ENCODE measurements at regions not wholly inside any gene's neighbourhood (a gene's known extent, or its start where the extent isn't known, plus 50 kb on each side); places are given as distances from the start of the nearest gene placed in this dataset.

DNA sequence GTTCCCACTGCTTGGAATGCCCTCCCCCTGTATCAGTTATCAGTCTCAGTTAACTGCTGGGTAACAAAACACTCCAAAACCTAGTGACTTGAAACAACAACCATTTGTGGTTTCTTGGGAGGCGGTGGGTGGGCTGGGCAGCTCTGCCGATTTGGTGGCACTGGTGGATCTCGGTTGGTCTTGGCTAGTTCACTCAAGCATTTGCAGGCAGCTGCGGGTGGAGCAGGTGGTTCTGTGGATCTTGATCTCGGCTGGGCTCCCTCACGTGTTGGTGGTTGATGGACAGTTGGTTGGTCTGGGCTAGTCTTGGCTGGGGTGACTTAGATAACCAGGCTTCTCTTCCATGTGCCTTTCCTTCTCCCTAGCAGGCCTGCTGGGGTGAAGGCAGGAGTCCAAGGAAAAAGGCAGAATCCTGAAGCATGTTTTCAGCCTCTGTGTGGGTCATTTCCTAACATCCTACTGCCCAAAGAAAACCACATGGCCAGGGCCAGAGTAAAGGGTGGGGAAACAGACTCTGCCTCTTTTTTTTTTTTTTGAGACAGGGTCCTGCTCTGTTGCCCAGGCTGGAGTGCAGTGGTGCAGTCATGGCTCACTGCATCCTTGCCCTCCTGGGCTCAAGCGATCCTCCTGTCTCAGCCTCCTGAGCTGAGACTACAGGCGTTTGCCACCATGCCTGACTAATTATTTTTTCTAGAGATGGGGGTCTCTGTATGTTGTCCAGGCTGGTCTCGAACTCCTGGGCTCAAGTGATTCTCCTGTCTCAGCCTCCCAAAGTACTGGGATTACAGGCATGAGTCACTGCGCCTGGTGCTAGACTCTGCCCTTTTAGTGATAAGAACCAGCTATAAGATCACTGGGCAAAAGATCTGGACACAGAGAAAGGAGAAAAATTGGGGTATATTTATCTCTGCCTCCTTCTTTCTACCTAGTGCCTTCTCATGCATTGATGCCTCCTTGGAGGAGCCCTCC, 183.7 kb downstream of the RGS3 start:
- Mint-ChIP-seq H3K27me3 (peaks cover 18% of the 10 kb centered on the region), H3K27ac (ENCODE audit: low read depth) (no peak overlapping the region), H3K4me3 (no peak overlapping the region), H3K36me3 (ENCODE audit: insufficient read depth) (peaks cover 1% of the 10 kb centered on the region), H3K4me1 (no peaks in the 10 kb centered on the region), H3K9me3 (no peaks in the 10 kb centered on the region)
- DNase-seq (ENCODE audit: low spot score in 2 of 2) = no peak
- ATAC-seq (replicated peaks; ENCODE audit: extremely low read depth, poor library complexity, severe bottlenecking) = no peak

DNA sequence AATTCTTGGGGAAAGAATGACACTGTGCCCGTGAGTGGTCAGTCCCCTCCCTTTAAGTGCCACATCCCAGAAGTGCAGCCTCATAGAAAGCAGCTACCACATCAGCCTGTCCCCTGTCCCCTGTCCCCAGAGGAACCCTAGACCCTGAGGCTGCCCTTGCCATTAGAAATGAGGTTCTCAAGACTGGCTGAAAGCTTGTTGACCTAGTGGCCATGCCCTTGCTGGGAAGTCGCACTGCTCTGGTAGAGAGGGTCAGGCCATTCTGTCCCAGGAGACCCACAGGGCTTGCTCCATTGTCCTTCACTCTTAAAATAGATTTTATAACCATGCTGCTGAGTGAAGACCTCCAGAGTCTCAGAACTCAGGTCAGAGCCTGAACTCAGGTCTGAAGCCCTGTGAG, 184.5 kb downstream of the RGS3 start:
- Mint-ChIP-seq H3K4me1 (no peaks in the 10 kb centered on the region), H3K36me3 (ENCODE audit: insufficient read depth) (peaks cover 1% of the 10 kb centered on the region), H3K27ac (ENCODE audit: low read depth) (no peak overlapping the region), H3K4me3 (no peak overlapping the region), H3K9me3 (no peaks in the 10 kb centered on the region), H3K27me3 (peaks cover 18% of the 10 kb centered on the region)
- ATAC-seq (replicated peaks; ENCODE audit: extremely low read depth, poor library complexity, severe bottlenecking) (no peak), DNase-seq (ENCODE audit: low spot score in 2 of 2) (no peak)

DNA sequence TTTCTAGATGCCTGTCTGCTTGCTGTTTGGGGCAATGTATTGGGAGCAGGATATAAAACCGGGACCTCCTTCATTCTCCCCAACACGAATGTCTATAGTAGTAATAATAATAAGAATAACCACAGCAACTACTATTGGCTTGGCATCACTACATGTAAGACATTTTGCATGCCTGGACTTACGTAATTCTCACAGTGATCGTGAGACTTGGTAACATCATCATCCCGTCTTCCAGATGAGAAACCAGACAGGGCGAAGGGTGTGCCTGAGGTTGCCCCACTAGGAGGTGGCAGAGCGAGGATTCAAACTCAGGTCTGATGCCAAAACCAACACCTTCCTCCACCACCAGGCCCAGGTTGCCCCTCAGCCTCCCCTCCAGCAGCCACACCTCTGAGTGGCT, 185.1 kb downstream of the RGS3 start:
- Mint-ChIP-seq H3K27me3 (peaks cover 16% of the 10 kb centered on the region), H3K4me1 (no peaks in the 10 kb centered on the region), H3K27ac (ENCODE audit: low read depth) (no peak overlapping the region), H3K9me3 (no peaks in the 10 kb centered on the region), H3K4me3 (no peak overlapping the region), H3K36me3 (ENCODE audit: insufficient read depth) (peaks cover 1% of the 10 kb centered on the region)
- ATAC-seq (replicated peaks; ENCODE audit: extremely low read depth, poor library complexity, severe bottlenecking) (no peak), DNase-seq (ENCODE audit: low spot score in 2 of 2) (no peak)

DNA sequence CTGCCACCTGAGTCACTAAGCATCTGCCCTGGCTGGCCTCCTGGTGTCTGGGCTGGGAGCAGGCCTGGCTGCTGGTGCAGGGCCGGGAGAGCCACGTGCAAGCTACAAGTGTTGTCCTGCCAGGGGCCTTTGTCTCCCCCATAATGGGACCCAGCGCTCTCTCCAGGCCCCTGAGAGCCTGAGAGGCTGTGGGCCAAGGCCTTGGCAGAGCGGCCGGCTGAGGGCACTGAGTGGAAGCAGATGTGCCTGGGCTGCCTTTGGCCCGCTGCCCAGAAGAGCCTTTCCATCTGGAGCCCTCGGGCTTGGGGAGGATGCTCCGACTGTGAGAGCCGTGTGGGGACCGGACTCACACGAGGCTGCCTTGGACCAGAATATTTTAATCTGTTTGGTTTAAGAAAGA, 185.5 kb downstream of the RGS3 start:
- ATAC-seq (replicated peaks; ENCODE audit: extremely low read depth, poor library complexity, severe bottlenecking) (no peak), DNase-seq (ENCODE audit: low spot score in 2 of 2) (no peak)
- H3K9me3 Mint-ChIP-seq = no peaks in the 10 kb centered on the region
- H3K27me3 Mint-ChIP-seq = peaks cover 11% of the 10 kb centered on the region
- H3K36me3 Mint-ChIP-seq (ENCODE audit: insufficient read depth) = peaks cover 1% of the 10 kb centered on the region
- no peaks in the 10 kb centered on the region for H3K4me1 Mint-ChIP-seq
- no peak overlapping the region for H3K27ac Mint-ChIP-seq (ENCODE audit: low read depth)
- no peak overlapping the region for H3K4me3 Mint-ChIP-seq

DNA sequence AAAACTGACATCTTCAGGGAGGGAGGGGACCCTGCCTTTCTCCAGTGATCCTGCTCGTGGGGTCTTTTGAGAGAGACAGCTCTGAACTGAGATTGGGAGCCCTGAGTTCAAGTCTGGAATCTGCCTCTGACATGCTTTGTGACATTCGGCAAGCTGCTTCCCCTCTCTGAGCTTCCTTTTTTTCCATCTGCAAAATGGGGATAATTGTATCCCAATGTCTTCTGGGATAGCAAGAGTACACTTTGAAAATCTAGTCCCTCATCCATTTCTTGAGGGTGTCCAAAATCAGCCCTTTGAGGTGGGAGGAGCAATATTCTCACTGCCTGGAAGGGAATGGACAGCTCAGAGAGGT, 186.3 kb downstream of the RGS3 start:
- no peak for ATAC-seq (replicated peaks; ENCODE audit: extremely low read depth, poor library complexity, severe bottlenecking)
- Mint-ChIP-seq H3K9me3 (no peaks in the 10 kb centered on the region), H3K4me3 (no peak overlapping the region), H3K27me3 (peaks cover 4% of the 10 kb centered on the region), H3K27ac (ENCODE audit: low read depth) (no peak overlapping the region), H3K36me3 (ENCODE audit: insufficient read depth) (peaks cover 1% of the 10 kb centered on the region), H3K4me1 (no peaks in the 10 kb centered on the region)
- DNase-seq (ENCODE audit: low spot score in 2 of 2) = no peak

DNA sequence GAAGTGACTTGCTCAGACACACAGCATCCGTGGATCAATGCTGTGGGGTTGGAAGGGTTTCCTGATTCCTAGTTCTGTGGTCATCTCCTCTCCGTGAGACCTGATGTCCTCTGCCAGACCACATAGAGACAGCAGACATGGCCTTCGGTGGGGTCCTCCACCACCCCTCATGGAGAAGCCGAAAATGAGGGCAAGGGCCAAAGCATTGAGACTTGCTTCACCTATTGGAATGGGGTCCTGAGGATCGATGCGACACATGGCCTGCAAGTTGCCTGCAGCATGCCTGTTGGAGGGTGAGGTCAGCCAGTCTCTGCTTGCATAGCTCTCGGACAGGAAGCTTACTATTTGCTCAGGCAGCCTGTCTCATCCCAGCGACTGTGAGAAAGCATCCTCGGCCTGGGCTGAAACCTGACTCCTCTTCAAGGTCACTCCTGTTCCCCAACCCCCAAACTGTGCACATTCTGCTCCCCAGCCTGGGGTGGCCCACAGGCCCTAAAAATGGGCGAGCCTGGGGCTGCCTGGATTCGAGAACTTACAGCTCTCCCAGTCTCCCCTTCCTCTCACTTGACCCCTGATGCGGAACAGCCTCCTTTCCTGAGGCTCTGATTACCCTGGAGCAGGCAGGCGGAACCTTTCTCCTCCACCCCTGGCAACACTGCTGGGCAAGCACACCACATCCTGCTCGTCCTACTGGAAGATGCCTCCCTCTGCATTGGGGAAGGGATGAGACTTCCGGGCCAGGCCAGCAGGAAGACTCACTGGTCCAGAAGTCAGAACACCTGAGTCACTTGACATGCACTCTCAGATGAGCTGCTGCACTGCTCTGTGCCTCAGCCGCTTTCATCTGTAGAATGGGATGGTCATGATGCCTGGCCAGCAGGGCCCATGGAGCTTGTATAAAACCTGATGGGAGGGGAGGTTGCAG, 186.9 kb downstream of the RGS3 start:
- no peaks in the 10 kb centered on the region for H3K9me3 Mint-ChIP-seq
- H3K4me3 Mint-ChIP-seq = no peak overlapping the region
- no peaks in the 10 kb centered on the region for H3K27me3 Mint-ChIP-seq
- no peaks in the 10 kb centered on the region for H3K36me3 Mint-ChIP-seq (ENCODE audit: insufficient read depth)
- peaks cover 5% of the 10 kb centered on the region for H3K4me1 Mint-ChIP-seq
- ATAC-seq (replicated peaks; ENCODE audit: extremely low read depth, poor library complexity, severe bottlenecking) = no peak
- no peak overlapping the region for H3K27ac Mint-ChIP-seq (ENCODE audit: low read depth)
- no peak for DNase-seq (ENCODE audit: low spot score in 2 of 2)

DNA sequence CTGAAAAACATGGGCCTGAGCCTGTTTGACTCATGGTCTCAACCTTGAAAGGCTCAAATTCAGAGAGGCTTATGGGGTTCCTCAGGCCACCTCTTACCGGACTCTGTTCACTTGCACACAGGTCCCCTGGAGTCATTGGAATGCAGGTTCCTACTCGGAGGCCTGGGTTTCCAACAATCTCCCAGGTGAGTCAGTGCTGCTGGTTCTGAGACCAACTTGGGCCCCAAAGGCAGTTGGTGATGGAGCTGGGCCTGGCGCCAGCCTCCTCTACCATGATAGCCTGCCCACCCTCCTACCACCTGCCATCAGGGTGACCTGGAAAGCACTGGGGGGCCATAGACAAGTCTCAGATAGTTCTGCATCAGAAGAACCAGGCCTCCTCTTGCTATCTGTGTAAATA, 188.4 kb downstream of the RGS3 start:
- Mint-ChIP-seq H3K9me3 (no peaks in the 10 kb centered on the region), H3K27ac (ENCODE audit: low read depth) (no peak overlapping the region), H3K36me3 (ENCODE audit: insufficient read depth) (no peaks in the 10 kb centered on the region), H3K4me1 (peaks cover 6% of the 10 kb centered on the region), H3K4me3 (no peak overlapping the region), H3K27me3 (no peaks in the 10 kb centered on the region)
- DNase-seq (ENCODE audit: low spot score in 2 of 2) = no peak
- no peak for ATAC-seq (replicated peaks; ENCODE audit: extremely low read depth, poor library complexity, severe bottlenecking)

DNA sequence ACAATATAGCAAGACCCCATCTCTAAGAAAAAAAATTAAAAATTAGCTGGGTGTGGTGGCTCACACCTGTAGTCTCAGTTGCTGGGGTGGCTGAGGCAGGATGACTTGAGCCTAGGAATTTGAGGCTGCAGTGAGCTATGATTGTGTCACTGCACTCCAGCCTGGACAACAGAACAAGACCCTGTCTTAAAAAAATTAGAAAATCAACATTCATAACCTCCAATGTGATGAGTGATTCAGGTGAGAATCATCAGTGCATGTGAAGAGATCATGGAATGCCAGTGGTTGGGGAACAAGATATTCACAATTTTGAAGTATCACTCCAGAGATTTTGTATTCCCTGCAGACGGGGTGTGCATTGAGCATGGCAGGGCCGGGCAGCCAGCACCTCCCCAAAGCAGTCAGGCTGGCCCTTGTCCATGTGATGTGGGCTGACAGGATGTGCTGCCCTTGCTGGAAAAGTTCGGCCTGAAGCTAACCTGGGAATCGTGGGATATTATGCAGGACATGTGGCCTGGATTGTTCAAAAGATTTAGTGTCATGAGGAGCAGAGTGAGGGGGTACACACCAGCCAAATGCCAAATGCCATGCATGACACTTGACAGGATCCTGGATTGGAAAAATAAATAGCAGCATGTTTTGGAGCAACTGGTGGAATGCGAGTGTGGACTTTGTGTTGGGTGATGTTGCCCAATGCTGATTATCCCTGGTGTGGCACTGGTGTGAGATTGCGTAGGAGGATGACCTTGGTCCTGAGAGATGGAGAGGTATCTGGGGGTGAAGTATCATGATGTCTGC, 189.0 kb downstream of the RGS3 start:
- Mint-ChIP-seq H3K36me3 (ENCODE audit: insufficient read depth) (no peaks in the 10 kb centered on the region), H3K9me3 (no peaks in the 10 kb centered on the region), H3K27me3 (no peaks in the 10 kb centered on the region), H3K4me3 (no peak overlapping the region), H3K27ac (ENCODE audit: low read depth) (no peak overlapping the region), H3K4me1 (peaks cover 6% of the 10 kb centered on the region)
- DNase-seq (ENCODE audit: low spot score in 2 of 2) (no peak), ATAC-seq (replicated peaks; ENCODE audit: extremely low read depth, poor library complexity, severe bottlenecking) (no peak)

DNA sequence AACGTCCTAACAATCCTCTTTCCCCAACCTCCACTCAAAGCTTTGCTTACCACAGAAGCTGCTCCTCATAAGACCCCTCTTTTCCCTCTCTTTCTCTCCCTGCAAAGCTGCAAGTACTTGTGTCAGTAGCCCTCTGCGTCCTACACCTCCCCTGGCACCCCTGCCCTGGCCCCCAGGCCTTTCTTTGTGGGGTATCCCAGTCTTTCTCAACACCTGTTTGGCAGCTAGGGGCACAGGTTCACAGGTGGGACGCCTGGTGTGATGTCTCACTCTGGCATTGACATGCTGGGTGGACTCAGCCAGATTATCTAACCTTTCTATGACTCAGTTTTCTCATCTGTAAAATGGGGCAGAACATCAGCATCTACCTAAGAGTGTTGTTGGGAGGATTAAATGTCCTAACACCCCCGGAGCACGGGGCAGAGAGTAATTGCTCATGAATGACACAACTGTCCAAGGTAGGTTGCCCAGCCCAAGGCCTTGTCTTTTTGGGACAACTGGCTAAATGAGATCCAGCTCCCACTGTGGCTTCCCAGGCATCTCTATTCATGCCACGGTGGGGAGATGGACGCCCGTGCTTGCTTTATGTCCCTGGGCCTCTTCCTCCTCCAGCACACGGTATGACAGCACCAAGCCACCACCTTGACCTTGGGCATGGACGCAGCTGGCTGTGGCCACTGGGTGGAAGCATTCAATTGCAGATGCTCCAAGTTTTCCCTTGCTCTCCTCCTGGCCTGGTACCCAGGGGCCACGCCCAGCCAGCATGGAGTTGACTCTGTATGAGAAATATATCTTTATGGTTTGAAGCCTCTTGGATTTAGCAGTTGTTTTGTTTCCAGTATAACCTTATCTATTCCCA, 190.4 kb downstream of the RGS3 start:
- ATAC-seq (replicated peaks; ENCODE audit: extremely low read depth, poor library complexity, severe bottlenecking) (no peak), DNase-seq (ENCODE audit: low spot score in 2 of 2) (no peak)
- Mint-ChIP-seq H3K36me3 (ENCODE audit: insufficient read depth) (no peaks in the 10 kb centered on the region), H3K27ac (ENCODE audit: low read depth) (no peak overlapping the region), H3K4me1 (peaks cover 10% of the 10 kb centered on the region), H3K4me3 (no peak overlapping the region), H3K9me3 (no peaks in the 10 kb centered on the region), H3K27me3 (peaks cover 3% of the 10 kb centered on the region)

DNA sequence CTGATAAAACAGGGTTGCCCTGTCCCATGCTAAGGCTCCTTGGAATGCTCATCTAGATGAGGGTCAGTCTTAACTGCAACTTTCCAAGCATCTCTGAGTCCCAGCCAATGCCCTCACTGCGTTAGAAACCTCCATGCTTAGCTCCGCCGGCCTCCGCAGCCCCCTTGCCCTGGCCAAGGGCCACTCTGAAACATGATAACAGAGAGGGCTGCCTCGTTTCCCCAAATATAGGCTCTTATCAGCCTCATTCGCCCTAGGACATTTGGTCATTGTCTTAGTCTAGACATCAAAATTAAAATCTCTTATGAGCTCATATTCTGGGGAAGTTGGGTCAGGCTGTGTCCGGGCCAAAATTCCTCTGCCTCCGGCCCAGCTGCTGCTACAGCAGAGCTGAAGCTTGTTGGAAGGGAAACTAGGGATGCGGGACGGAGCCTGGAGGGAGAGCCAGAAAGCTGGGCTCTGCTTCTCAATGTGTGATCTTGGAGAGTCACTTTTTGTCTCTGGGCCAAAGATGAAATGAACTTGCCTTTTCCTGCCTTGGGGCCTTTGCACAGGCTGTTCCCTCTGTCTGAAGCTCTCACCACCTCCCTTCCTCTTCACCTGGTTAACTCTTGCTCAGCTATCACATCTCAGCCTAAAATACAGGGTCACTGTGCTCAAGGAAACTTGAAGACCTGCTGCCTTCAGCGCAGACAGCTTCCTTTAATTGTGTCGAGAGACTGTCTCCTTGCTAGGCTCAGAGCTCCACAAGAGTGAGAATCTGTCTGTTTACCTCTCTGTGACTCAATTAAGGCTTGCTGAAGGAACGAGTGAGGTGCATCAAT, 191.3 kb downstream of the RGS3 start:
- ATAC-seq (replicated peaks; ENCODE audit: extremely low read depth, poor library complexity, severe bottlenecking) (no peak), DNase-seq (ENCODE audit: low spot score in 2 of 2) (no peak)
- no peak overlapping the region for H3K4me3 Mint-ChIP-seq
- no peak overlapping the region for H3K27ac Mint-ChIP-seq (ENCODE audit: low read depth)
- no peaks in the 10 kb centered on the region for H3K9me3 Mint-ChIP-seq
- H3K27me3 Mint-ChIP-seq = peaks cover 12% of the 10 kb centered on the region
- peaks cover 10% of the 10 kb centered on the region for H3K4me1 Mint-ChIP-seq
- no peaks in the 10 kb centered on the region for H3K36me3 Mint-ChIP-seq (ENCODE audit: insufficient read depth)

Data from central memory CD8-positive, alpha-beta T cell (primary cell).